GM12874 (cell line): ENCODE measurements at regions not wholly inside any gene's neighbourhood (a gene's known extent, or its start where the extent isn't known, plus 50 kb on each side); places are given as distances from the start of the nearest gene placed in this dataset.

Source experiments
- CTCF ChIP-seq: IDR thresholded peaks from 2 replicates; pipeline ENCODE4 v1.5.1; 2011; ENCODE audit warnings: low read depth, mild to moderate bottlenecking, control low read depth, low read length, moderate library complexity; ENCODE audit not compliant: insufficient read depth

- TF ChIP-seq CTCF = no peak
These were observed 262.3 kb upstream of the CADM1 start for GRCh38 chr11:115766561-115766960.

- no peak for TF ChIP-seq CTCF
These were observed 261.6 kb upstream of the CADM1 start for GRCh38 chr11:115765803-115766239.

GRCh38 chr11:115764176-115764575, 260.0 kb upstream of the CADM1 start:
- no peak for TF ChIP-seq CTCF

GRCh38 chr11:115761817-115762216, 257.6 kb upstream of the CADM1 start:
- TF ChIP-seq CTCF = no peak

GRCh38 chr11:115761348-115761747, 257.1 kb upstream of the CADM1 start:
- TF ChIP-seq CTCF = no peak

- TF ChIP-seq CTCF = no peak
These were observed 256.5 kb upstream of the CADM1 start for GRCh38 chr11:115760461-115761320.

- no peak for TF ChIP-seq CTCF
These were observed 255.6 kb upstream of the CADM1 start for GRCh38 chr11:115759622-115760460.
